ENCODE measurements at regions not wholly inside any gene's neighbourhood (a gene's known extent, or its start where the extent isn't known, plus 50 kb on each side); places are given as distances from the start of the nearest gene placed in this dataset.

DNA sequence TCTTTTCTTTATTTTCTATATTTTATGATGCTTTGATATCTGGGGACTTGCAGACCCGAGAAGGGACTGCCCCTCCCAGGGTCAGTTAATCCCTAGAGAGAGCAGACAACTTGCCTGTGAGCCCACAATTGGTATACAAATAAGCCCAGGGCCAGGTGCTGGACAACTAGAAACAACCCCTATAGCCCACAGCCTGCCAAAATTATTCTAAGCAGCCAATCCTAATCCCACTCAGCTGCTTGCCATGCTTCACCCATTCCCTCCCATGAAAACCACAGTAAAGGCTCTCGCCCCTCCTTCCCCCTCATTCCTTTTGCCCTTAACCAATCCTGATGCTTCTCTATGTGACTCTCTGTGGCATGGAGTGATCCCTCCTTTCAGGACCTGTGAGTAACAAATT, 380.7 kb downstream of the RBM43 start:
- no peak for TF ChIP-seq CTCF (IDR thresholded peaks at IDR 0.05; ENCODE audit: low read depth, low read length)
- DNase-seq (ENCODE audit: extremely low read depth, low read depth) = no peak

DNA sequence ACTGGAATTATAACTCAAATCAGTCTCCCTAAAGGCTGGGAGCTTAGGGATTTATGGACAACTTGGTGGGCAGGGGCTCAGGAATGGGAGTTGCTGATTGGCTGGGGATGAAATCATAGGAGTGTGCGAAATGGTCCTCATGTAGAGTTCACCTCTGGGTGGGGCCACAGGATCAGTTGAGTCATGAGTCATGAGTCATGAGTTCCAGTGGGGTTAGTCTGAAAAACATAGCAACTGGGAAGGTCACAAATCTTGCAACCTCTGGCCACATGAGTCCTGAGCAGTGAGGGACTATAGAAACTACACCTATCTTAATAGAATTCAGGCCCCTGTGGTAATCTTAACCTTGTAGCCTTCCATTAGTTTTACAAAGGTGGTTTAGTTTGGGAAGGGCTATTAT, 383.3 kb downstream of the RBM43 start:
- no peak for DNase-seq (ENCODE audit: extremely low read depth, low read depth)
- no peak for TF ChIP-seq CTCF (IDR thresholded peaks at IDR 0.05; ENCODE audit: low read depth, low read length)

DNA sequence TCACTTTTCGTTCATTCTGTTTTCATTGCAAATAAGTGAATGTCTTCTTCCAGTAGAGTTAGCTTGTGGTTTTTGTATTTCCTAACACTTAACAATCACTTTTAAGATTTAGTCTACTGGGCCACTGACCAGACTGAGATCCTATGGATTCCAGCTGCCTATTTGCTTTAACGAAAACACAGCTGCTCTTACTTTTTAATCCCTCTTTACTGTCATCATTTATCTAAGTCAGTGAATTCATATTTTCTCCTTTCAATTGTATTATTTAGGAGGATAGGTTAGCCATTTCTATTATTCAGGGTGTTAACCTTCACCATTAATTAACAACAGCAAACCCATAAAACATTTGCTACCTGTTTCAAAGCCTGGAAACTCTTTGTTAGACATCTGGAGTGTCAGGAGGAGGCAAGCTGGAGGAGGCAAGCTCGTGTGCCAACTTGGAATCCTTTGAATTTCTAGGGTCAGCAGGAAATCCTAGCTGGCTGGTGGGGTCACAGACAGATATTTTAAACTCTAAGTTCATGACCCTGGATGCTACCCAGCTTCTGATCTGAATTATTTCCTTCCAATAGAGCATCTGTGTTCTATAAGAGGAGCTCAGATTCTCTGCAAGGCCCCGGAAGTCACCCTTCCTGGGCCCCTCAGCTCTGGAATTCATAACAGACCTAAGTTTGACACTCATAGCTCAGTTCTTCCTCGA, 385.3 kb downstream of the RBM43 start:
- TF ChIP-seq CTCF (IDR thresholded peaks at IDR 0.05; ENCODE audit: low read depth, low read length) = no peak
- DNase-seq (ENCODE audit: extremely low read depth, low read depth) = no peak

DNA sequence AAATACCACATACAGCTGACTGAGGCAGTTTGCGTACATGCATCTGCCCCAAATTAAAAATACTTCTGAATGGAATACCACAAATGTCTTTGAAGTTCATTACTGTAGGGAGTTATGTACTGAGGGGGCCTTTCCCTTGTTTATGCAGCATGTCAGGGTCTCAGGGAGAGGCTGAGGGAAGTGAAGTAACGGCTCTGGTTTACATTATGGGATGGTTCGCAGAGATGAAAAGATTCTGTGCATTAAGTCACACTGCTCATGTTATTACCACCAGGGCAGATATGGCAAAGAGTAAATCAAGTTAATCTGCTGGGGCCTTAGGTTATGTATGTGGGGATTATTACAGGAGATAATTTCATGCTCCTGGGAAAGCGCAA, 385.9 kb upstream of the RND3 start:
- TF ChIP-seq CTCF (IDR thresholded peaks at IDR 0.05; ENCODE audit: low read depth, low read length) = no peak
- no peak for DNase-seq (ENCODE audit: extremely low read depth, low read depth)

GRCh38 chr2:150872756-150873395, 385.4 kb upstream of the RND3 start:
- TF ChIP-seq CTCF (IDR thresholded peaks at IDR 0.05; ENCODE audit: low read depth, low read length) = peak; percentile 19
- DNase-seq (ENCODE audit: extremely low read depth, low read depth) = no peak

- no peak for DNase-seq (ENCODE audit: extremely low read depth, low read depth)
- TF ChIP-seq CTCF (IDR thresholded peaks at IDR 0.05; ENCODE audit: low read depth, low read length) = no peak
Measured at GRCh38 chr2:150866431-150866830, 379.0 kb upstream of the RND3 start.

GRCh38 chr2:150863691-150864090, 376.2 kb upstream of the RND3 start:
- no peak for TF ChIP-seq CTCF (IDR thresholded peaks at IDR 0.05; ENCODE audit: low read depth, low read length)
- no peak for DNase-seq (ENCODE audit: extremely low read depth, low read depth)

Data from AG09319 (cell line).